Glutamatergic neuron (in vitro differentiated cells): ENCODE measurements at regions not wholly inside any gene's neighbourhood (a gene's known extent, or its start where the extent isn't known, plus 50 kb on each side); places are given as distances from the start of the nearest gene placed in this dataset.

Source experiments
- DNase-seq: peaks from one replicate; pipeline ENCODE4 v3.0.0; 2022
- H3K27ac Mint-ChIP-seq: one replicate; pipeline ENCODE4 v1.8.0; 2020; ENCODE audit warnings: mild to moderate bottlenecking, mixed read lengths, inconsistent platforms; ENCODE audit not compliant: unreplicated experiment
- H3K27me3 Mint-ChIP-seq: one replicate; pipeline ENCODE4 v1.8.0; 2020; ENCODE audit warnings: mild to moderate bottlenecking, moderate library complexity, mixed read lengths, inconsistent platforms; ENCODE audit not compliant: unreplicated experiment
- H3K36me3 Mint-ChIP-seq: one replicate; pipeline ENCODE4 v1.8.0; 2020; ENCODE audit warnings: mild to moderate bottlenecking, mixed read lengths, inconsistent platforms; ENCODE audit not compliant: unreplicated experiment
- H3K4me1 Mint-ChIP-seq: one replicate; pipeline ENCODE4 v1.8.0; 2020; ENCODE audit warnings: mild to moderate bottlenecking, low read depth, mixed read lengths, inconsistent platforms; ENCODE audit not compliant: unreplicated experiment
- H3K4me3 Mint-ChIP-seq: one replicate; pipeline ENCODE4 v1.8.0; 2020; ENCODE audit warnings: mild to moderate bottlenecking, mixed read lengths, inconsistent platforms; ENCODE audit not compliant: unreplicated experiment
- H3K9me3 Mint-ChIP-seq: one replicate; pipeline ENCODE4 v1.8.0; 2020; ENCODE audit warnings: mild to moderate bottlenecking, moderate library complexity, mixed read lengths, inconsistent platforms; ENCODE audit not compliant: unreplicated experiment
- CTCF ChIP-seq: fragments of 200-600 bp; sonication (generic); IDR thresholded peaks from one replicate; pipeline ENCODE4 v1.5.0; 2021; ENCODE audit not compliant: partially characterized antibody, unreplicated experiment

GRCh38 chr14:76656592-76656991 is 104.7 kb upstream of the VASH1 start:
- Mint-ChIP-seq H3K9me3 (peaks cover 3% of the 10 kb centered on the region), H3K27ac (no peak overlapping the region), H3K36me3 (peaks cover 25% of the 10 kb centered on the region), H3K4me1 (no peaks in the 10 kb centered on the region), H3K4me3 (no peak overlapping the region), H3K27me3 (no peaks in the 10 kb centered on the region)
- no peak for TF ChIP-seq CTCF
- no peak for DNase-seq

GRCh38 chr14:76657404-76657803 is 103.9 kb upstream of the VASH1 start:
- Mint-ChIP-seq H3K27me3 (no peaks in the 10 kb centered on the region), H3K4me1 (no peaks in the 10 kb centered on the region)

GRCh38 chr14:76657846-76658245 is 103.4 kb upstream of the VASH1 start:
- no peak for DNase-seq
- no peak overlapping the region for H3K27ac Mint-ChIP-seq
- H3K4me1 Mint-ChIP-seq: peaks cover 2% of the 10 kb centered on the region
- no peak overlapping the region for H3K4me3 Mint-ChIP-seq
- H3K36me3 Mint-ChIP-seq: peaks cover 25% of the 10 kb centered on the region
- H3K9me3 Mint-ChIP-seq: peaks cover 5% of the 10 kb centered on the region
- peaks cover 2% of the 10 kb centered on the region for H3K27me3 Mint-ChIP-seq
- TF ChIP-seq CTCF: no peak

More at GRCh38 chr14:76657404-76657803, 103.9 kb upstream of the VASH1 start:
- no peak for DNase-seq
- Mint-ChIP-seq H3K9me3 (peaks cover 5% of the 10 kb centered on the region), H3K27ac (no peak overlapping the region), H3K36me3 (peaks cover 25% of the 10 kb centered on the region), H3K4me3 (no peak overlapping the region)
- no peak for TF ChIP-seq CTCF

GRCh38 chr14:76662580-76662979 is 98.7 kb upstream of the VASH1 start:
- TF ChIP-seq CTCF: no peak
- Mint-ChIP-seq H3K4me1 (peaks cover 4% of the 10 kb centered on the region), H3K36me3 (peaks cover 24% of the 10 kb centered on the region), H3K27me3 (peaks cover 2% of the 10 kb centered on the region), H3K27ac (no peak overlapping the region), H3K4me3 (no peak overlapping the region), H3K9me3 (peaks cover 7% of the 10 kb centered on the region)
- DNase-seq: no peak

- Mint-ChIP-seq H3K4me1 (peaks cover 4% of the 10 kb centered on the region), H3K9me3 (peaks cover 4% of the 10 kb centered on the region), H3K4me3 (no peak overlapping the region), H3K27ac (no peak overlapping the region), H3K36me3 (peaks cover 12% of the 10 kb centered on the region), H3K27me3 (peaks cover 2% of the 10 kb centered on the region)
- no peak for TF ChIP-seq CTCF
- no peak for DNase-seq
Observed at GRCh38 chr14:76664790-76665189, 96.5 kb upstream of the VASH1 start.
